ENCODE measurements at regions not wholly inside any gene's neighbourhood (a gene's known extent, or its start where the extent isn't known, plus 50 kb on each side); places are given as distances from the start of the nearest gene placed in this dataset.

DNA sequence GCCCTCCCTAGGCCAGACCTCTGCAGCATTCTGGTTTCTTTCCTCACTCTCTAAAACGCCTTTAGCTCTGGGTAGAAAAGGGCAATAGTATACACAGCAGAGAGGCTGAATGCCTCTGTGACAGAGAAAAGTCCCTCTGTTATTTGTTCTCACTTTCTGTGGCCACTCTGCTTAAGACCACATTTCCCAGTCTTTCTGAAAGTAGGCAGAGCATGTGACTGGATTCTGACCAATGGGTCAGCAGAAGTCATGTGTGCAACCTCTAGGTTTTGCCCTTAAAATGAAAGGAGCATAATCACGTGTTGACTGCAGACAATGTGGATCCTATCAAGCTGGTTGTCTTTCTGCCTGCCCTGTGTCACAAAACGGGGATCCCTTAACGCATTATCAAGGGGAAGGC lies 79.7 kb upstream of the MARK1 start:
- TF ChIP-seq CTCF (IDR thresholded peaks at IDR 0.05; ENCODE audit: poor library complexity) (no peak), EZH2 (IDR thresholded peaks at IDR 0.05; ENCODE audit: borderline replicate concordance) (no peak)

Measured in hepatocyte (in vitro differentiated cells).